Esophagus squamous epithelium (tissue), 5 donors: ENCODE measurements at regions not wholly inside any gene's neighbourhood (a gene's known extent, or its start where the extent isn't known, plus 50 kb on each side); places are given as distances from the start of the nearest gene placed in this dataset.
"Not testable (repeated sequence)": the region's sequence is repeated elsewhere in the genome, so short reads cannot be mapped to it uniquely, and the experiment has no call there.

Source experiments
- DNase-seq: peaks from one replicate; lab custom pipeline; 2025; lab: John Stamatoyannopoulos, UW
- H3K27ac ChIP-seq, 4 donors: fragments of 200-600 bp; sonication (generic); one replicate each; pipeline ENCODE4 v1.5.1; 2016 to 2019; ENCODE audit warnings: mild to moderate bottlenecking in 1 of 4
- H3K27me3 ChIP-seq, 4 donors: fragments of 200-600 bp; sonication (generic); 1 replicate in 3 of 4; 2 replicates in 1 of 4; pipeline versions ENCODE4 v1.5.1 to v1.6.0; 2017 to 2021; ENCODE audit warnings: antibody characterized with exemption in 1 of 4
- H3K36me3 ChIP-seq, 3 donors: fragments of 200-600 bp; sonication (generic); one replicate each; pipeline ENCODE4 v1.5.1; 2016 to 2019
- H3K4me1 ChIP-seq, 3 donors: fragments of 200-600 bp; sonication (generic); one replicate each; pipeline ENCODE4 v1.5.1; 2017 to 2019
- H3K4me3 ChIP-seq, 4 donors: fragments of 200-600 bp; sonication (generic); 1 replicate in 3 of 4; 2 replicates in 1 of 4; pipeline ENCODE4 v1.5.1; 2016 to 2019; ENCODE audit warnings: mild to moderate bottlenecking in 2 of 4, moderate library complexity in 1 of 4
- H3K9me3 ChIP-seq, 3 donors: fragments of 200-600 bp; sonication (generic); one replicate each; pipeline ENCODE4 v1.5.1; 2016 to 2019
- POLR2A ChIP-seq, 4 donors: fragments of 450-650 bp; IDR thresholded peaks; one replicate each; pipeline ENCODE4 v1.6.1; 2017; ENCODE audit warnings: antibody characterized with exemption in 4 of 4, mild to moderate bottlenecking in 4 of 4, moderate library complexity in 3 of 4
- WGBS, 2 donors: methylation state at CpG; one replicate each; pipeline ENCODE4 v1.1.5; 2018; 5-methylcytosine and 5-hydroxymethylcytosine counted together
- intact Hi-C: fragments of 100-400 bp; cut with DNase I; formaldehyde crosslinking; loops from one replicate; pipeline ENCODE4 v1.15.0; 2022
- TF ChIP-seq, protein P1 (sequence below), 6 experiments: fragments of 450-650 bp in 4 of 6; fragments of 200-600 bp in 2 of 6; sonication (generic) in 2 of 6; IDR thresholded peaks; one replicate each; pipeline ENCODE4 v1.5.1; 2016 to 2019; ENCODE audit warnings: antibody characterized with exemption in 6 of 6, mild to moderate bottlenecking in 4 of 6, moderate library complexity in 4 of 6
- donor health status: DM: yes; HTN: yes; CAD: no.

- TF ChIP-seq, protein P1, sequence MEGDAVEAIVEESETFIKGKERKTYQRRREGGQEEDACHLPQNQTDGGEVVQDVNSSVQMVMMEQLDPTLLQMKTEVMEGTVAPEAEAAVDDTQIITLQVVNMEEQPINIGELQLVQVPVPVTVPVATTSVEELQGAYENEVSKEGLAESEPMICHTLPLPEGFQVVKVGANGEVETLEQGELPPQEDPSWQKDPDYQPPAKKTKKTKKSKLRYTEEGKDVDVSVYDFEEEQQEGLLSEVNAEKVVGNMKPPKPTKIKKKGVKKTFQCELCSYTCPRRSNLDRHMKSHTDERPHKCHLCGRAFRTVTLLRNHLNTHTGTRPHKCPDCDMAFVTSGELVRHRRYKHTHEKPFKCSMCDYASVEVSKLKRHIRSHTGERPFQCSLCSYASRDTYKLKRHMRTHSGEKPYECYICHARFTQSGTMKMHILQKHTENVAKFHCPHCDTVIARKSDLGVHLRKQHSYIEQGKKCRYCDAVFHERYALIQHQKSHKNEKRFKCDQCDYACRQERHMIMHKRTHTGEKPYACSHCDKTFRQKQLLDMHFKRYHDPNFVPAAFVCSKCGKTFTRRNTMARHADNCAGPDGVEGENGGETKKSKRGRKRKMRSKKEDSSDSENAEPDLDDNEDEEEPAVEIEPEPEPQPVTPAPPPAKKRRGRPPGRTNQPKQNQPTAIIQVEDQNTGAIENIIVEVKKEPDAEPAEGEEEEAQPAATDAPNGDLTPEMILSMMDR (IDR thresholded peaks at IDR 0.05), result no peak
- TF ChIP-seq POLR2A (IDR thresholded peaks at IDR 0.05), result no peak
- H3K4me1 ChIP-seq, result no peaks in the 10 kb centered on the region
- no peaks in the 10 kb centered on the region for H3K27me3 ChIP-seq
- no peak for DNase-seq
- no peak overlapping the region for H3K4me3 ChIP-seq
- no peaks in the 10 kb centered on the region for H3K9me3 ChIP-seq
- no peak overlapping the region for H3K27ac ChIP-seq
- H3K36me3 ChIP-seq, result no peaks in the 10 kb centered on the region
- intact Hi-C loops, result no loop called here
Observed at GRCh38 chr5:106019261-106019660, 1651.5 kb downstream of the EFNA5 start.

GRCh38 chr5:106017243-106017857 is 1653.4 kb downstream of the EFNA5 start:
- H3K27ac ChIP-seq, result no peak overlapping the region
- H3K4me1 ChIP-seq, result no peaks in the 10 kb centered on the region
- DNase-seq, result no peak
- intact Hi-C loops, result no loop called here
- no peak overlapping the region for H3K4me3 ChIP-seq
- WGBS, 2 donors, result 48 to 50% methylated on average over 1 of the region's 1 CpG
- no peaks in the 10 kb centered on the region for H3K27me3 ChIP-seq
- H3K36me3 ChIP-seq, result no peaks in the 10 kb centered on the region
- TF ChIP-seq, protein P1 (IDR thresholded peaks at IDR 0.05), result no peak
- TF ChIP-seq POLR2A (IDR thresholded peaks at IDR 0.05), result no peak
- no peaks in the 10 kb centered on the region for H3K9me3 ChIP-seq

GRCh38 chr5:106014262-106014661 is 1656.5 kb downstream of the EFNA5 start:
- Histone ChIP-seq H3K4me3 (no peak overlapping the region), H3K9me3 (no peaks in the 10 kb centered on the region), H3K4me1 (no peaks in the 10 kb centered on the region), H3K36me3 (no peaks in the 10 kb centered on the region), H3K27ac (no peak overlapping the region), H3K27me3 (no peaks in the 10 kb centered on the region)
- no peak for DNase-seq
- TF ChIP-seq, protein P1 (IDR thresholded peaks at IDR 0.05), result no peak
- no peak for TF ChIP-seq POLR2A (IDR thresholded peaks at IDR 0.05)
- intact Hi-C loops, result no loop called here

DNA sequence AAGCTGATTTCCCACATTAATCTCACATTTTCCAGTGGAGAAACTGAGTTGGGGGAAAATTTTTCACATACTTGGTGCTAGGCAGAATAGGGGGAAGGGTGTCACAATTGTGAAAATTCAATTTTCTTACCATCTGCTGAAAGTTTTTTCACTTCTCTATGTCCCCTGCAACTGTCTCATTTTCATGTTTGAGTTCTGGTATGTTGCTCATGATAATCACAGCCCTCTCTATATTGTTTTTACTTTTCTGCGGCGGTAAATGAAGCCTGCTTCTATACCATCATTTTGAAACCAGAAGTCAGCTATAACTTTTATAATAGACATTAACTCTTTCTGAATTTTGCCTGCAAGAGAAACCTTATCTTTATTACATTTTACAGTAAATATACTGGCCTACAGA is 1664.5 kb downstream of the EFNA5 start:
- intact Hi-C loops, result no loop called here
- H3K4me1 ChIP-seq, result no peaks in the 10 kb centered on the region
- H3K27ac ChIP-seq, result no peak overlapping the region
- no peak overlapping the region for H3K4me3 ChIP-seq
- TF ChIP-seq POLR2A (IDR thresholded peaks at IDR 0.05), result no peak
- H3K27me3 ChIP-seq, result no peaks in the 10 kb centered on the region
- no peaks in the 10 kb centered on the region for H3K36me3 ChIP-seq
- DNase-seq, result no peak
- no peaks in the 10 kb centered on the region for H3K9me3 ChIP-seq
- WGBS, 2 donors, result 86 to 94% methylated on average over 2 of the region's 2 CpGs

DNA sequence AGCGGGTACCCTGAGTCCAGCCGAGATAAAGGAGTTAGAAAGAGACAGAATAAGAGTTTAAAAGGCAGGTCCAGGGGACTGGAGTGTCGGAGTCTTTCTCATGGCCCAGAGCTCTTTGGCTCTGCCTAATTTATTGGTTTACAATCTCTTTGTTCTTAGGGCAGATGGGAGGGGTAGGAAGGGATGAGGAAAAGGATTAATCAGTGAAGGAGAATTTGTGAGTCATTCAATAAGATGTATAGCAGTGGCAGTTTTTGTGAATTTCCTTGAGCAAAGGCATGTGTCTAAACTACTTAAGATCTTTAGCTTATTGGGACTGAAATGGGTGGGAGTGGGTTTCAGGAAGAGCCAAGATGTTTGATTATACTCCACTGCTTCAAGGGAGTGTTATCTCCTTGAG is 1671.7 kb downstream of the EFNA5 start:
- H3K36me3 ChIP-seq, H3K4me3 ChIP-seq, H3K27ac ChIP-seq, intact Hi-C loops, DNase-seq, H3K4me1 ChIP-seq, H3K27me3 ChIP-seq, H3K9me3 ChIP-seq: not testable (repeated sequence)
- WGBS, 2 donors, result 75 to 84% methylated on average over 3 of the region's 3 CpGs

- DNase-seq, result no peak
- WGBS, 2 donors, result 89 to 93% methylated on average over 1 of the region's 1 CpG
- no peak overlapping the region for H3K27ac ChIP-seq
- H3K9me3 ChIP-seq, result no peaks in the 10 kb centered on the region
- TF ChIP-seq, protein P1 (IDR thresholded peaks at IDR 0.05), result no peak
- no peak for TF ChIP-seq POLR2A (IDR thresholded peaks at IDR 0.05)
- no peaks in the 10 kb centered on the region for H3K4me1 ChIP-seq
- no peaks in the 10 kb centered on the region for H3K27me3 ChIP-seq
- H3K36me3 ChIP-seq, result no peaks in the 10 kb centered on the region
- H3K4me3 ChIP-seq, result no peak overlapping the region
- intact Hi-C loops, result no loop called here
Observed at GRCh38 chr5:105993027-105993426, 1677.7 kb downstream of the EFNA5 start.
